Caco-2 (cell line): ENCODE measurements at regions not wholly inside any gene's neighbourhood (a gene's known extent, or its start where the extent isn't known, plus 50 kb on each side); places are given as distances from the start of the nearest gene placed in this dataset.

Experiments used
- BruUV-seq: library from RNA; stranded (reverse); fragments of 400-500 nt; replicated peaks from 2 replicates; lab custom pipeline; 2021; lab: Mats Ljungman, UMichigan
- CTCF ChIA-PET: fragments of 300-600 bp; sonication (Branson Sonifier 250); formaldehyde crosslinking; loops from one replicate; lab custom pipeline; 2022; ENCODE audit warnings: antibody characterized with exemption; lab: Charles Lee
- POLR2A ChIA-PET: fragments of 300-600 bp; sonication (Branson Sonifier 250); formaldehyde crosslinking; loops from one replicate; lab custom pipeline; 2022; ENCODE audit warnings: antibody characterized with exemption; lab: Charles Lee
- DNase-seq, 2 experiments: peaks; one replicate each; pipeline versions ENCODE4 v3.0.0 to v3.0.0-alpha.2; 2020 to 2022
- H3K27me3 ChIP-seq: replicated peaks from 2 replicates; pipeline ENCODE4 v1.6.0; 2011; ENCODE audit warnings: low read length; ENCODE audit not compliant: control insufficient read depth, insufficient read depth
- H3K36me3 ChIP-seq: 2 replicates; pipeline ENCODE4 v1.5.1; 2011; ENCODE audit warnings: low read length; ENCODE audit not compliant: control insufficient read depth, insufficient read depth
- H3K4me1 ChIP-seq: fragments of 250-450 bp; sonication (Bioruptor Pico); 2 replicates; pipeline ENCODE4 v1.5.1; 2020; ENCODE audit warnings: mild to moderate bottlenecking
- H3K4me3 ChIP-seq: 2 replicates; pipeline ENCODE4 v1.5.1; 2011; ENCODE audit warnings: low read depth, mild to moderate bottlenecking, control low read depth, low read length
- H3K9me3 ChIP-seq: fragments of 250-450 bp; sonication (Bioruptor Pico); 2 replicates; pipeline ENCODE4 v1.5.1; 2020; ENCODE audit warnings: mild to moderate bottlenecking, moderate library complexity
- H3K27ac Mint-ChIP-seq: one replicate; pipeline ENCODE4 v1.8.0; 2022; ENCODE audit warnings: mixed read lengths; ENCODE audit not compliant: unreplicated experiment
- H3K27me3 Mint-ChIP-seq: one replicate; pipeline ENCODE4 v1.8.0; 2022; ENCODE audit warnings: mixed read lengths; ENCODE audit not compliant: insufficient read depth, unreplicated experiment
- H3K36me3 Mint-ChIP-seq: one replicate; pipeline ENCODE4 v1.8.0; 2022; ENCODE audit warnings: mild to moderate bottlenecking, mixed read lengths; ENCODE audit not compliant: insufficient read depth, unreplicated experiment
- H3K4me1 Mint-ChIP-seq: one replicate; pipeline ENCODE4 v1.8.0; 2022; ENCODE audit warnings: low read depth, mixed read lengths; ENCODE audit not compliant: unreplicated experiment
- H3K4me3 Mint-ChIP-seq: one replicate; pipeline ENCODE4 v1.8.0; 2022; ENCODE audit warnings: mild to moderate bottlenecking, moderate library complexity, mixed read lengths; ENCODE audit not compliant: unreplicated experiment
- H3K9me3 Mint-ChIP-seq: one replicate; pipeline ENCODE4 v1.8.0; 2022; ENCODE audit warnings: mixed read lengths; ENCODE audit not compliant: unreplicated experiment
- CTCF ChIP-seq, 2 experiments: fragments of 200-600 bp in 1 of 2; IDR thresholded peaks; 1 replicate in 1 of 2; 2 replicates in 1 of 2; pipeline versions ENCODE4 v1.5.1 to v1.8.0; 2011 to 2022; ENCODE audit warnings: antibody characterized with exemption in 1 of 2, control low read depth in 1 of 2, inconsistent platforms in 1 of 2, low read depth in 1 of 2, low read length in 1 of 2, mild to moderate bottlenecking in 1 of 2, moderate library complexity in 1 of 2; ENCODE audit not compliant: insufficient read depth in 1 of 2, severe bottlenecking in 1 of 2, unreplicated experiment in 1 of 2
- intact Hi-C: fragments of 100-400 bp; cut with micrococcal nuclease; formaldehyde crosslinking; loops from one replicate; pipeline ENCODE4 v1.10.0; 2022; ENCODE audit not compliant: unreplicated experiment

DNA sequence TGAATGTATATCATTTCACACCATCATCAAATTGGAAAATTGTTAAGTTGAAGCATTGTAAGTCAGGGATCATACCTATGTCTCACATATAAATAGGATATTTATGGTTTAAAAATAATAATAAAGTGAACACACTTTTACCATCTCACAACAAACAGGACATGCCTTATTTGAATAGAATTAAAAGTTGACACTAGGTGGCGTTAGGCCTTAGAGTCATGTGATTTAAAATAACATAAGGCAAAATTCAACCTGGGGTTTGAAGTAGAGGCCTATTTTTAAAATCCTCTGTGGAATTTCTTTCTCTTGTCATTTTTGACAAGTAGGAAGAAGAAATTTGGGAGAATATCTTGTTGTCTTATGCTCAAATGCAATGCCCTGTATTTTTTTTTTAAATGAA, 184.7 kb upstream of the PCDH15 start:
- Histone ChIP-seq H3K4me1 (no peaks in the 10 kb centered on the region), H3K27me3 (no peaks in the 10 kb centered on the region), H3K4me3 (no peak overlapping the region), H3K9me3 (no peaks in the 10 kb centered on the region), H3K36me3 (no peaks in the 10 kb centered on the region)
- intact Hi-C loops, result loop anchor here (1.0 to 10.0 kb wide), 6 partner anchors 82 to 516 kb away; no protein-coding TSS in a partner anchor
- POLR2A ChIA-PET, result no interaction called here
- H3K27me3 Mint-ChIP-seq, result no peaks in the 10 kb centered on the region
- H3K4me3 Mint-ChIP-seq, result no peak overlapping the region
- no peak overlapping the region for H3K27ac Mint-ChIP-seq
- CTCF ChIA-PET, result no interaction called here
- peaks cover 10% of the 10 kb centered on the region for H3K9me3 Mint-ChIP-seq
- no peaks in the 10 kb centered on the region for H3K36me3 Mint-ChIP-seq
- DNase-seq, result peak in 1 of 2 experiments; percentile 33
- no TSS peak for BruUV-seq
- TF ChIP-seq CTCF (IDR thresholded peaks at IDR 0.05; ENCODE audit: insufficient read depth in 1 of 2, low read depth in 1 of 2, low read length in 1 of 2, severe bottlenecking in 1 of 2, unreplicated experiment in 1 of 2), result peak; percentile 56 to 64
- H3K4me1 Mint-ChIP-seq, result no peaks in the 10 kb centered on the region

- CTCF ChIA-PET, result no interaction called here
Observed at GRCh38 chr10:54983255-54983654, 182.2 kb upstream of the PCDH15 start.

GRCh38 chr10:54962134-54962900, 161.3 kb upstream of the PCDH15 start:
- Mint-ChIP-seq H3K36me3 (no peaks in the 10 kb centered on the region), H3K9me3 (no peaks in the 10 kb centered on the region), H3K4me1 (no peaks in the 10 kb centered on the region), H3K27ac (no peak overlapping the region), H3K27me3 (no peaks in the 10 kb centered on the region), H3K4me3 (no peak overlapping the region)
- Histone ChIP-seq H3K9me3 (no peaks in the 10 kb centered on the region), H3K36me3 (no peaks in the 10 kb centered on the region), H3K27me3 (no peaks in the 10 kb centered on the region), H3K4me3 (no peak overlapping the region), H3K4me1 (no peaks in the 10 kb centered on the region)
- ChIA-PET POLR2A (no interaction called here), CTCF (no interaction called here)
- no peak for DNase-seq
- no peak for TF ChIP-seq CTCF (IDR thresholded peaks at IDR 0.05; ENCODE audit: insufficient read depth in 1 of 2, low read depth in 1 of 2, low read length in 1 of 2, severe bottlenecking in 1 of 2, unreplicated experiment in 1 of 2)
- intact Hi-C loops, result no loop called here
- no TSS peak for BruUV-seq

More at GRCh38 chr10:54983255-54983654, 182.2 kb upstream of the PCDH15 start:
- no peak overlapping the region for H3K4me3 ChIP-seq
- Mint-ChIP-seq H3K27me3 (no peaks in the 10 kb centered on the region), H3K9me3 (no peaks in the 10 kb centered on the region), H3K27ac (no peak overlapping the region), H3K4me1 (no peaks in the 10 kb centered on the region), H3K36me3 (no peaks in the 10 kb centered on the region), H3K4me3 (no peak overlapping the region)
- TF ChIP-seq CTCF (IDR thresholded peaks at IDR 0.05; ENCODE audit: insufficient read depth in 1 of 2, low read depth in 1 of 2, low read length in 1 of 2, severe bottlenecking in 1 of 2, unreplicated experiment in 1 of 2), result no peak
- no peaks in the 10 kb centered on the region for H3K9me3 ChIP-seq
- H3K36me3 ChIP-seq, result no peaks in the 10 kb centered on the region
- H3K27me3 ChIP-seq, result no peaks in the 10 kb centered on the region
- intact Hi-C loops, result loop anchor here (10.0 kb wide), 1 partner anchor 422 kb away; no protein-coding TSS in a partner anchor
- no peaks in the 10 kb centered on the region for H3K4me1 ChIP-seq
- POLR2A ChIA-PET, result no interaction called here
- no peak for DNase-seq
- no TSS peak for BruUV-seq
